Central memory CD4-positive, alpha-beta T cell (primary cell): ENCODE measurements at regions not wholly inside any gene's neighbourhood (a gene's known extent, or its start where the extent isn't known, plus 50 kb on each side); places are given as distances from the start of the nearest gene placed in this dataset.
"Not testable (repeated sequence)": the region's sequence is repeated elsewhere in the genome, so short reads cannot be mapped to it uniquely, and the experiment has no call there.

Experiments used
- DNase-seq: peaks from one replicate; pipeline ENCODE4 v3.0.0; 2022

GRCh38 chr12:59344224-59344623 lies 251.6 kb upstream of the SLC16A7 start:
- DNase-seq = no peak

- DNase-seq = no peak
Measured at GRCh38 chr12:59329462-59329861, 266.4 kb upstream of the SLC16A7 start.

- not testable (repeated sequence) for DNase-seq
Measured at GRCh38 chr12:59328395-59329075, 267.3 kb upstream of the SLC16A7 start.

GRCh38 chr12:59326457-59326856 lies 269.4 kb upstream of the SLC16A7 start:
- DNase-seq = not testable (repeated sequence)

GRCh38 chr12:59322473-59322872 lies 273.4 kb upstream of the SLC16A7 start:
- DNase-seq = no peak

GRCh38 chr12:59321278-59321677 lies 274.6 kb upstream of the SLC16A7 start:
- DNase-seq = no peak

- DNase-seq = no peak
Measured at GRCh38 chr12:59320112-59320511, 275.7 kb upstream of the SLC16A7 start.

- DNase-seq = no peak
Measured at GRCh38 chr12:59318940-59319339, 276.9 kb upstream of the SLC16A7 start.

GRCh38 chr12:59317598-59317997 lies 278.2 kb upstream of the SLC16A7 start:
- DNase-seq = no peak

- no peak for DNase-seq
Measured at GRCh38 chr12:59316938-59317337, 278.9 kb upstream of the SLC16A7 start.

GRCh38 chr12:59316354-59316753 lies 279.5 kb upstream of the SLC16A7 start:
- DNase-seq = not testable (repeated sequence)

GRCh38 chr12:59314209-59314608 lies 281.6 kb upstream of the SLC16A7 start:
- DNase-seq = no peak

- DNase-seq = no peak
Measured at GRCh38 chr12:59304077-59304721, 291.6 kb upstream of the SLC16A7 start.

- DNase-seq = no peak
Measured at GRCh38 chr12:59298296-59298695, 297.5 kb upstream of the SLC16A7 start.

- no peak for DNase-seq
Measured at GRCh38 chr12:59294221-59294620, 301.6 kb upstream of the SLC16A7 start.

- no peak for DNase-seq
Measured at GRCh38 chr12:59282999-59283398, 312.8 kb upstream of the SLC16A7 start.

GRCh38 chr12:59273561-59273960 lies 322.3 kb upstream of the SLC16A7 start:
- not testable (repeated sequence) for DNase-seq

- DNase-seq = no peak
Measured at GRCh38 chr12:59268295-59268809, 327.5 kb upstream of the SLC16A7 start.

- DNase-seq = no peak
Measured at GRCh38 chr12:59260202-59260601, 335.6 kb upstream of the SLC16A7 start.

GRCh38 chr12:59252731-59253130 lies 332.4 kb upstream of the LRIG3 start:
- no peak for DNase-seq

- DNase-seq = no peak
Measured at GRCh38 chr12:59250766-59251165, 330.5 kb upstream of the LRIG3 start.

- DNase-seq = no peak
Measured at GRCh38 chr12:59240048-59240447, 319.7 kb upstream of the LRIG3 start.

GRCh38 chr12:59234391-59234790 lies 314.1 kb upstream of the LRIG3 start:
- no peak for DNase-seq

- DNase-seq = no peak
Measured at GRCh38 chr12:59230334-59230733, 310.0 kb upstream of the LRIG3 start.
